IPS-NIHi7 (cell line): ENCODE measurements at regions not wholly inside any gene's neighbourhood (a gene's known extent, or its start where the extent isn't known, plus 50 kb on each side); places are given as distances from the start of the nearest gene placed in this dataset.
"Not testable (repeated sequence)": the region's sequence is repeated elsewhere in the genome, so short reads cannot be mapped to it uniquely, and the experiment has no call there.

Source experiments
- DNase-seq: peaks from one replicate; pipeline ENCODE4 v3.0.0; 2012; ENCODE audit warnings: mixed read lengths; ENCODE audit errors: extremely low spot score

DNA sequence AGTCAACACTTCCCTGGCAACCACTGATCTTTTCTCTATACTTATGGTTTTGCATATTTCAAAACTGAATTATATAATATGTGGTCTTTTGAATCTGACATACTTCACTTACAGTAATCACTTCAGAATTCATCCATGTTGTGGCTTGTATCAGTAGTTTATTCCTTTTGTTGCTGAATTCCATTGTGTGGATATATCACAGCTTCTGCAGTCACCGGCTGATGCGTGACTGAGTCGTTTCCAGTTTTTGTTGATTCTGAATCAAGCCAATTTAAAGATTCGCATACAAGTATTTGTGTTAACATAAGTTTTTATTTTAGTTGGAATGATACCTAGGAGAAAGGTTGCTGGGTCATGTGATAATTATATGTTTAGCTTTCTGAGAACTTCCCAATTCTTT, 672.5 kb upstream of the ANKRD30A start:
- DNase-seq = no peak

DNA sequence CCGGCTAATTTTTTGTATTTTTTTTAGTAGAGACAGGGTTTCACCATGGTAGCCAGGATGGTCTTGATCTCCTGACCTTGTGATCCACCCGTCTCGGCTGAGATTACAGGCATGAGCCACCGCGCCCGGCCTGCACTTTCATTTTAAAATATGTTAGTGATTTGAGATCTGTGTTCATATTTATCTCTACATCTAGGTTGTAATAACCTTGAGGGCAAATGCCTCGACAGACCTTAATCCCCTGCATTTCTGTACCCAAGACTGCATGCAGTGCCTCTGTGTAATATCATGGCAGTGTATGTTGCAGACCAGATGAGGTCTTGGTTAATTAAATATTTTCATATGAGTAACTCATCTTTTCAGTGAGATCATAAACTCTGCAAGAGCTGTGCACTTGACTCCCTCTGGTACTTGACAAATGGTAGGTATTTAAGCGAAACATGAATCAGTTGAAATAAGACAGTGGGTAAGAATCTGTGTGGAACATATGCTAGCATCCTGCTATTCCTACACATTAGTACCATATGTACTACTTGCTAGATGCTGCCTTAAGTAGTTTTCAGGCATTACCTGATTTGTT, 673.9 kb upstream of the ANKRD30A start:
- DNase-seq = no peak

DNA sequence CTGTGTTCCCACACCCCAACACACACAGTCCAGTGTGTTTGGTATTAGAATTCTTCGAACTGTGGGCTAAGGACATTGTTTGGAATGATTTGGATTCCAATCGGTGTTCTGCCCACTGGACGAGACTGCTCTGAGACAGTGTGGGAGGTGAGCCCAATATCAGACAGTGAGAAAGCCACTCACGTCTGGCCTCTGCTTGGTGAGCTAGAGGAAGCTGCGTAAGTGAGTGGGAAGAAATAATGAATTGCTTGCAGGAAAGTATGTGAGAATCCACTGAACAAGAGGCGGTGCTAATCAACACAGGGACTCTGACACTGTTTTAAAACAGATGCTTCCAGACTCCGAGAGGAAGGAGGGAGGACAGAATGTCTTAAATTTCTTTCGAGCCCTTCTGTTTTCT, 675.0 kb upstream of the ANKRD30A start:
- DNase-seq = peak; percentile 12

DNA sequence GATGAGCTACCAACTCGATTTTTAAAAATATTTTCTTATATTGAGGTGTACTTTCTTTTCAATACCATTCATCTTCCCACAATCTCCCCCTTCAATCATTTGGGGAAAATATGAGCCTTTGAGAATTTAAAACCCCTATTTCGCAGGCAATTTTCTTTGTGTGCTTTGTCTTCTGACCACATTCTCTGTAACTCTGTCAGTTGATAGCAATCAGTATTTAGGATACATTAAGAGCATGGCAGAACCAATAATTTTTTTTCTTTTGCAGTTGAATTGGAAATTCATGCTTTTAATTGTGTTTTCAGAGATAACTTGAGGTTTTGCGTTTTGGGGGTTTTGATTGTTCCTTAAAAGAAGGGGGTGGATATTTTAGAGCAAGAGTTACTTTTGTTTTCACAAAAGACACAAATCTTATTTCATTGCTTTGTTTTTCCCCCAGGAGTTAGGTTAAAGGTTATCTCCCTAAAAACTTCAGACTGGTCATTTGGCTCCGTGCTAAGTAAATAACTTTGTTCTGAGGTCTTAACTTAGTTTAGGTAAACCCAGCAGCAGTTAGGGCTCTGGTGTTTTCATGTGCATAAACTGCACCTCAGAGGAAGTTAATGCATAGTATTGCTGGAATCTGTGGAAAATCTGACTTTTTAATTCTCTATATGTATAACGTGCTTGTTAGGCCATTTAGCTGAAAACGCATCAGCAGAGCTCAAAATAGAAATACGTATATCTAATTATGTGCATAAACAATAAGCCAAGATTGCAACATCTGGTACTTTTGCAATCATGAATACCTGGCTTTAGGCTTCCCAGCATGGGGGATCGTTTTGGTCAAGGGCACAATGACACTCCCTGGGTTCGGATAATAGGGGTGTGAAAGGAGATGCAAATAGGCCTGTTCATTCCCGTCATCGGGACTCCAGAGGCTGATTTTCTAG, 676.4 kb upstream of the ANKRD30A start:
- DNase-seq = peak; percentile 67

DNA sequence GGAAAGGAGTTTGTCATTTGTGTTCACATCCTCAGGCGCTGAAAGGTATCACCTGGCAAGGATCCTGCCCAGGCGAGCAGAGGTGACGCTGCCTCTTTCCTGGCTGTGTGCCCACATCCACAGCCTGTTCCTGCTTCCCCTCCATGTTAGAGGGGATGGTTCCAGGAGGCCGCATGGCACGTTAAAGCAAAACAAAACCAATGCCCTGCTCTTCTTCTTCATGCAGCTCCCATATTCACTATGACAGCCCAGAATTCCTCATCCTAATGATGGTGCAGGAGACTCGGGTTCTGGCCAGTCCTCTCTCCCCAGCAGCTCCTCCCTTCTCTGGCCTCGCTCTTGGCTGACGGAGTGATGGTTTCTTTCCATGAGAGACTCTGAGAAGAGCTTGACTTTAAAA, 678.5 kb upstream of the ANKRD30A start:
- DNase-seq = no peak

DNA sequence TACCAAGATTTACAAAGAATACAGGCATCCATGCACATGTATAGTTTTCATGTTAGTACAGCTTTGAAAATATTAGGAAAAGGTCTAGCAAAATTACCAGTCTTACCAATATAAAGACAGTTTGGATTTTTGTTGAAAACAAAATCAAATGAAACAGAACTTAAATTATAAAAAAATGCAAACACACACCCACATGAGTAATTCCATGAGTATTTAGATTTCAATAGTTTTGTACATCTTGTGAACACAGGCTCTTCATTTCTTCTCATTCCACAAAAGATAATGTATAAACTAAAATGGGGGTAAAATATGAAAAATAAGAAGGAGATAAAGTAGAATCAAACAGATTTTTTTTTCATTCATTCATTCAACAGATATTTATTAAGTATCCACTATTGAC, 682.2 kb upstream of the ANKRD30A start:
- DNase-seq = no peak

DNA sequence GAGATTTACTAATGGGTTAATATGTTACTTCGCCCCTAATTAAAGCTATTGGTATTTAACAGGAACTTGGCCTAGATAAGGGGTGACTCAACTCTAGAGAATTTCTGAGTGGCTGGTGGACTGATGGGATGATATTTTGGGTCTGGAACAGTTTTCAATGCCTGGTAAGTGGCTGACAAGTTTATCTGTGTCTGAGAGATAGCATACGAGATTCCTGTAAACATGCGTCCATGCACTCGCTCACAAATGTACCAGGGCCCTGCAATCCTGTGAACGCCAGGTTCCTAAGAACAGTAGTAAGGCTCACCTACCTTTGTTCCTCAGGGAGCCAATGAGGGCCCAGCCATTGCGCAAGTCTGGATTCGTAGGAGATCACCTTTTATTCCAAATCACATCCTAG, 683.8 kb upstream of the ANKRD30A start:
- peak; percentile 26 for DNase-seq

DNA sequence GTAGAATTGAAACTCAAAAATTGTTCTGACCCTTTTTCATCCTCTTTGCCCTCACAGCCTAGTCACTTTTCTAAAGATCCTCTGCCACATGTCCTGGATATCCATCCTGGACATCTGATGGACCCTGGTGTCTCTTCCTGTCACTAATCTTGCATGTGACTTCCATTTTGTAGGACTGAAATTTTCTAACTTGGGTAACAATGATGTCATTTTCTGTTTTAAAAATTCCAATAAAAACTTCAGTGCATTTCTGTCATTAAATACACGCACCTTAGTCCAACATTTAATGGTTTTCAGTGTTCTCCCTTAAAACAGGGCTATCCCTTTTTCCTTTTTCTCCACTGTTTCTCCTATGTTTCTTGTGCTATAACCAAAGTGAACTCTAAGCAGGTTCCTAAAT, 684.9 kb upstream of the ANKRD30A start:
- no peak for DNase-seq

DNA sequence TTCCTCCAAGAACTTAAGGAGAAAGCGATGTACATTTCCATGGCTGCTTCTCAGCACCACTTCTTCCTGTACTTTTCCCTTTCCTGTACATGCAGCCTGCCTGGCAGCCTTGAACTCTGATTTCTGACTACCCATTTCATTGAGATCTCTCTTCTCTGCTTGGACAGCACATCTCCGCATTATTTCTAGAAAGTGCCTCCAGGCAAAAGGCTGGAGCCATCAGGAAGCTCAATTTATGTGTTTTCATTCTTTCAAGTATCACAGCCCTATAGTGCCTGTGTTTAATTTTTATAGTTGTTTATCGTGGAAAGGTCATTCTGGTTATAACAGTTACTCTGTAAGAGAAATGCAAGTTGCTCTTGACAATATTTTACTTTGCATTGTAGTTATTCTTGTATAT, 688.0 kb upstream of the ANKRD30A start:
- DNase-seq = no peak

DNA sequence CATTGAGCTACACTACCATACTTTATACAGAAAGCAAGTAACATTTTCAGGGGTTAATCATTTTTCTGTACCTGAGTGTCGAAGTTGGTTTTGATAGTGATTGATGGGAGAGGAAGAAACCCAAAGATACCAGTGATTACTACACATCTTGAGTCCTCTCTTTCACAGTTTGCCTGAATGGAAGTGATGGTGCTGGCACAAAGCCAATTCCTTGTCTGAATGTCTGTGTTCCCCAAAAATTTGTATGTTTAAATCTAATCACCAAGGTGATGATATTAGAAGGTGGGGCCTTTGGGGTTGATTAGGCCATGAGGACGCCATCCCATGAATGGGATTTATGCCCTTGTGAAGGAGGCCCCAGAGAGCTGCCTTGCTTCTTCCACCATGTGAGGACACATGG, 696.9 kb upstream of the ANKRD30A start:
- DNase-seq = no peak

DNA sequence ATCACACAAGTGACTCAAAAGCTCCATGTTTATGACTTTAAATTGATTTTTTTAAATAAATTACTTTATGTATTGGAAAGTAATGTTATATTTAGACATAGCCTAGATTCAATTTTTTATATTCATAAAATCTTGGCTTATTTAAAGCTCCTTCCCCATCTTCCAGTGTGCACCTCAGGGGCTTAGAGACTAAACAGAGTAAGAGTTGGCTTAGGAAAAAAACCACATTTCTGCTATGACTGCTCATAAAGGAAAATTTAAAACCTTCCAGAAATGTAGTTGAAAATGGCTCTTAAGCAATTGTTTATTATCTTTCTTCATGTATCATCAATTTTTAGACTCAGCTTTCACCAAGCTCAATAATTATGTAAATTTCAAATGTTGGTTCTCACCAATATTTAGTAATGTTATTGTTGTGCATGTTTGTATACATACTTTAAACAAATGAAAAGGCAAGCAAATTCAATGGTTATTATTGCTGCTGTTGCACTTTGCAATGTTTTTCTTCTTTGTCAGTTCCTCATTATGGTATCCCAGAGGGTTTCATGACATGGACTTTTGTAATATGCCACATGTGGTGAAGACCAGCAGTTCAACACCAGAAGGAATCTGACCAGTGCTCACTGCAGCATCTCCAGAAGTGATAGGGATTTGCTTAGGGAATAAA, 700.1 kb upstream of the ANKRD30A start:
- DNase-seq = no peak

DNA sequence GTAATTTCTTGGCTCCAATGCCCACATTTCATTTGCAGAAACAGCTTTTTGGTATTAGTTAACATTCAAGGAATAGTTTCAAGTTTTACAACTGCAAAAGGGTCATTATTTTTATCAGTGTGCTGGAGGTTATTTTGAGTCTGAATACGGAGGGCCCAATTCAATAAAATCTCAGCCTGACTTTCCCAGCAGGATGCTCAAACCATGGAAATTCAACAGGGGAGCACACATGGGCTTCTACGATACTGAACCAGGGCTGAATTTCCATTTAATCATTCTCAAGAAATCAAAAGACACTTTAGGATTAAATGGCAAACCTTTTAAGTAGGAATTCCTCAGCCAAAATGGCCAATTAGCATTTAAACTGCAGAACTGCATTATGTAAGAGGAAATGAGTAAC, 700.9 kb upstream of the ANKRD30A start:
- no peak for DNase-seq

DNA sequence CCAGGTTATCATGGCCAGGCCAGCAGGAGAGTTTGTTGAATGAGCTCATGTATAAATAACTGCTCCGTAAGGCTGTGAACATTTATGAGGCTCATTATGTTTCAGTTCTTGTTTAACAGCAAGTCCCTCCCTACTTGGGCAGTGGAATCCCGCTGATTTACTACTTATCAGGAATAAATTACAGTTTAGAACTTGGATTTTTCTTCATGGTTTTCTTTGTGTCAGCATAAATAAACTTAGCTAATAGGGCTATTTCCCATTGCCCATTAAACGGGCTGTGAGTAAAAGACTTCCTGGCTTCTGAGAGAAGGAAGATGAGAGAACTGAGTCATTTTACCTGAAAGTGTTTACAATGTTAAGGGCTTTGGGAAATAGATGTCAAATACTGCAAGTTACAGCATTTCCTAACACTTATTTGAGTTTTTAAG, 701.6 kb upstream of the ANKRD30A start:
- DNase-seq = no peak

DNA sequence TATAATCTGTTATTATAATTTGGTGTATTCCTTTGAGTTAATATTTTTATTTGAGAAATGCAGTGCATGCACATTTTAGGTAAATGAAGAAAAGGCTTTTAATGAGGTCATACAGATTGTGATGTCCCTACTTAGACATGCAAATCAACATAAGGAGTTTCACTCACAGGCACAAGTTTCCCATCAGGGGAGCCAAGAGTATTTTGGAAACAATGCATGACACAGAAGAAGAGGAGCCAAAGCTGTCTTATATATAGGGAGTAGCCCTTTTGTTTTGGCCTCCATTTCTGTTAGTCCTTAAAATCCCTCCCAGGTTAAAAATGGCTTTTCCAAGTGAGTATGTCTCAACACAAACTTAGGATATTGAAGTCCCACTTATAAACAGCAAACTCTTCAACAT, 703.4 kb upstream of the ANKRD30A start:
- no peak for DNase-seq

DNA sequence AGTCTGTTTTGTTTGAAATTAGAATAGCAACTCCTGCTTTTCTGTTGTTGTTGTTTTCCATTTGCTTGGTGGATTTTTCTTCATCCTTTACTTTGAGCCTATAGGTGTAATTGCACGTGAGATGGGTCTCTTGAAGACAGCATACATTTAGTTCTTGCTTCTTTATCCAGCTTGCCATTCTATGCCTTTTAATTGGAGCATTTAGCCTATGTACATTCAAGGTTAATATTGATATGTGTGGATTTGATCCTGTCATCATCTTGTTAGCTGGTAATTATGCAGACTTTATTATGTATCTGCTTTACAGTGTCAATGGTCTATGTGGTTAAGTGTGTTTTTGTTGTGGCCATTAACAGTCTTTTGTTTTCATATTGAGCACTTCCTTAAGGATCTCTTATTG, 708.9 kb upstream of the ANKRD30A start:
- DNase-seq = no peak

DNA sequence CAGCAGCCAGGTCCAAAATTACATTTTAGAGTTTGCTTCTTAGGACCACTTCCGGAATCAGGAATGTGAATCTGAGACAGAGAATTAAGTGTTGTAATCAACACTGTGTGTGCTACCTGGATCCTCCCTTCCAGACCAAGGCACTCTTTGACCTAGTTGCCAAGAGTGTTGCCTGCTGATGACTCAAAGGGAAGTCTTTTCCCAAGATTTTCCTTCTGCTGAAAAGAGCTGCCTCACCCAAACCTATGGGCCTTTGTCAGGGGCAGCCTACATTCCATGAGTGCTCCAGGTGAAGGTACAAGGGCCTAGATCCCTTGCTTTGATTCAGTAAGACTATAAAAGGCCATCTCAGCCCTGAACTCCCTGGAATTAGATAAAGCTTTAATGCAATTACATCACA, 712.5 kb upstream of the ANKRD30A start:
- DNase-seq = no peak

DNA sequence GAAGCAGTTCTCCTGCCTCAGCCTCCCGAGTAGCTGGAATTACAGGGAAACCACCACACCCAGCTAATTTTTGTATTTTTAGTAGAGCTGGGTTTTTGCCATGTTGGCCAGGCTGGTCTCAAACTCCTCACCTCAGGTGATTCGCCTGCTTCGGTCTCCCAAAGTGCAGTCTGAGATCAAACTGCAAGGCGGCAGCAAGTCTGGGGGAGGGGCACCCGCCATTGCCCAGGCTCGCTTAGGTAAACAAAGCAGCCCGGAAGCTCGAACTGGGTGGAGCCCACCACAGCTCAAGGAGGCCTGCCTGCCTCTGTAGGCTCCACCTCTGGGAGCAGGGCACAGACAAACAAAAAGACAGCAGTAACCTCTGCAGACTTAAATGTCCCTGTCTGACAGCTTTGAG, 725.2 kb upstream of the ANKRD30A start:
- DNase-seq = not testable (repeated sequence)

DNA sequence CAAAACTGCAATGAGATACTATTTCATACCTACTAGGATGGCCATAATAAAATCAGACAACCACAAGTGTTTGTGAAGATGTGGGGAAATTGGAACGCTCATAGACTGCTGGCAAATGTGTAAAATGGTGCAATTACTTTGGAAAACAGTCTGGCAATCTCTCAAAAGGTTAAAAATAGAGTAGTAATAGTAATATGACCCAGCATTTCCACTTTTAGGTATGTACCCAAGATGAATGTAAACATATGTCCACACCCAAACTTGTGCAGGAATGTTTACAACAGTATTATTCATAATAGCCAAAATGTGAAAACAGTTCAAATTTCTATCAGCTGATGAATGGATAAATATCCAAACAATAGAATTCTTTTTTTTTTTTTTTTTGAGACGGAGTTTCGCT, 731.6 kb upstream of the ANKRD30A start:
- DNase-seq = no peak

DNA sequence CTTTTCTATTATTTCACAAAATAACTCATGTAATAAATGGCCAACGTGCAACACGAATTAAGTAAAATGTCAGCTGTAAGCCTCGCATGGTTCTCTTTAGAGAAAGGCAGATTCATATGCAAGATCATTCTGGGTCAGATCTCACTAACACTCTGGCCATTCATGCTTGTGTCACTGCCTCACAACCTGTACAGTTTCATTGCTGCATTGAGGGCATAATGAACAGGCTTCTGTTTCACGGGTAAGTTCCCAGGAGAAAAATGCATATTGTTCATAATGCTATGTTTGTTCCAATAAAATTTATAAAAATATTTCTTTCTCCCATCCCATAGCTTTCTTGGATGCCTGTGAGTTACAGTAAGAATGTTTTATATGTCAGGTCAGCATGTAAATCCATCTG, 734.0 kb upstream of the ANKRD30A start:
- no peak for DNase-seq

DNA sequence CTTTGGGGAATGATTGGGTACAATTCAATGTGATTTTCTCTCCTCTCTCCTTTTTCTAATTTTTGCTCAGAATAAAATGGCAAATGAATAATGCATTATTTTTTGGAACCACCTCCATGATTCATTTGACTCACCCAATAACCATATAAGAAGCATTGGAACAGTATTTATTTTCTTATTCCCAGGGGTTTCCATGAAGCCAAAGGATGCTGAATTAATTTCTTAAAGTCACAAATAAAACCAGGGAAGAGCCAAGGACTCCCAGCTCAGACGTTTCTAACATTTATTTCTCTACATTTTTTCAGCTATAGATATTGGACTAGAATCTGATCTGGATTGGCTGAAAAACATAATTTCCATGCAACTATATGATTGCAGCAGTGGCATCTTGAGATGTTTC, 735.2 kb upstream of the ANKRD30A start:
- no peak for DNase-seq

DNA sequence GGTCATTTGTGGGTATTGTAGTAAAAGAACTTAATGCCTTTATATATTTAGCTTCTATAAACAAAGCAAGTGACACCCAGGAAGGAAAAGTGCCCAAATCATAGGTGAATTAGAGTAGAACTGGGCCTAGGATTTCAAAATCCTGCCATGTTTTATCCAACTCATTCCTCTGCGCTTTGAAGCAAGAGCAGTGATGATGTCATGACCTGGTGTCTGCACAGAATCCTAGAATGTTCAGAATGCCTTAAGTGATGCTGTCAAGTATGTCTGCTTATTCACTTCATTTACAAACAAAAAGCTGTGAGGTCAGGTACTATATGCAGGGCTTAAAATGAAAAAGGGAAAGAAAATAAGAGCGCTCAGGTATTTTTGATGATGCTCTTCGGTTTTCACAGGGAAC, 737.2 kb upstream of the ANKRD30A start:
- DNase-seq = no peak

DNA sequence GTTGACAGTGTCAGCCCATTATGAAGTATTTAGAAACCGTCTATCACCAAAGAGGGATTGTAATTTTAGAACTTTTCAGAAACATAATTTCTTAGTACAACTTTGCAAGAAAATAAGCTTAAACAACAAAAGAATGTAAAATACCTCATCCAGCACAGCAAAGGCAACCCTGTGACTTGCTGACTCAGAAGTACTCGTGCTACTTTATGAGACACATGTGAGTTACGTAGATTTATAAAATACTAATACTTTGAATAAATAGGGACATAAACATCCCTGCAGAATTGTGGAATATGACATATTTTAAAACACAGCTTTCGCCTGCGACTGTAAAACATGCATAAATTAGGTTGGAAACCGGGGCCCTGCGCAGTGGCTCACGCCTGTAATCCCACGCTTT, 739.7 kb upstream of the ANKRD30A start:
- no peak for DNase-seq

DNA sequence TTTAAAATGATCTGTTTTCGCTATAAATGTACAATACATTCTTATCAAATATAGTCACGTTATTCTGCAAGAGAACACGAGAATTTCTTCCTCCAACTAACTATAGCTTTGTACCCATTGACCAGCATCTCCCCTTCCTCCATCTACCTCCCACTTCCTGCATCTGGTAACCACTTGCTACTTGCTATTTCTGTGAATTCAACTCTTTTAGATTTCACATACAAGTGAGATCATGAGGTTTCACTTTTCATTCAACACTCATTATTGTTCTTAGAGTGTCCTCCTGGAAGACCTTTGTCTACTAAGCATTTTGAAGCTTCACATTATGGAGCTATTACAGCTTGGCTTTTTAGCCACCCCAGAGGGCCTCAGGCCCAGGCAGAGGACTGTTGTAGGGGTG, 741.3 kb upstream of the FZD8 start:
- no peak for DNase-seq
